GM12874 (cell line): ENCODE measurements at regions not wholly inside any gene's neighbourhood (a gene's known extent, or its start where the extent isn't known, plus 50 kb on each side); places are given as distances from the start of the nearest gene placed in this dataset.

Source experiments
- CTCF ChIP-seq: IDR thresholded peaks from 2 replicates; pipeline ENCODE4 v1.5.1; 2011; ENCODE audit warnings: low read depth, mild to moderate bottlenecking, control low read depth, low read length, moderate library complexity; ENCODE audit not compliant: insufficient read depth

- TF ChIP-seq CTCF, result no peak
These were observed 117.8 kb upstream of the RNF32 start for GRCh38 chr7:156522801-156523200.

GRCh38 chr7:156519070-156519469 is 121.5 kb upstream of the RNF32 start:
- no peak for TF ChIP-seq CTCF

GRCh38 chr7:156518466-156518865 is 122.1 kb upstream of the RNF32 start:
- TF ChIP-seq CTCF, result no peak

GRCh38 chr7:156516791-156517378 is 123.7 kb upstream of the RNF32 start:
- TF ChIP-seq CTCF, result no peak

- no peak for TF ChIP-seq CTCF
These were observed 124.4 kb upstream of the RNF32 start for GRCh38 chr7:156515911-156516790.

- no peak for TF ChIP-seq CTCF
These were observed 125.7 kb upstream of the RNF32 start for GRCh38 chr7:156514851-156515250.

- no peak for TF ChIP-seq CTCF
These were observed 129.1 kb upstream of the RNF32 start for GRCh38 chr7:156511426-156511825.
